ENCODE measurements at regions not wholly inside any gene's neighbourhood (a gene's known extent, or its start where the extent isn't known, plus 50 kb on each side); places are given as distances from the start of the nearest gene placed in this dataset.

DNA sequence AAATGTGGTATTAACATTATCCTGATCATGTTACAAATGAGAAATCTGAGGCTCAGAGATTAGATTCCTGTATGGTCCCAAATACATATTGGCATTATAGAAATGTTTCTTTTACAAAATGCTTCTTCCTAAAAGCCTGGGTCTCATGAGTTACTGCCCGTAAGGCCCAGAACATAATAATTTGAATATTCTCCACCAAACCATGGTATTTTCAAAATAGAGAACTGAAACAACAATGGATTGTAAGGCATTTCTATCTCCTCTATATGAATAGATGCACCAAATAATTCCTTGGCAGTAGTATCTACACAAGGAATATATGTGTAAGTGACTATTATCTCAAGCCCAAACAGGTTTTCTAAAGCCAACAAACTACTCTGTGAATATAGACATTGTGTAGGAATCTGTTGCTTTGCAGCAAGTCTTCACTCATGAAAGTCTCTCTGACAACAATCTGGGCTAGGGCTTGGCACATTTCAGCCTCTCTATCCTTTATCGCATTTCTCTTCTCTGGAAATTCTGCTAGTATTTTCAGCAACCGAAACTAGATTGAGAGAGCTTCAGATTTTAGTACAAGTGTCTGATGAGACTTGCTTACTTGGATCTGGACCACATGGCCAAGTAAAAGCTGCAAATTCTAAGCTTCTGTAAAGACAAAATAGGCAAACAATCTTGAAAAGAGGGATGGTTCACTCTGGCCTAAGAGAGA is 112.8 kb upstream of the ARHGAP20 start:
- no peak for DNase-seq

DNA sequence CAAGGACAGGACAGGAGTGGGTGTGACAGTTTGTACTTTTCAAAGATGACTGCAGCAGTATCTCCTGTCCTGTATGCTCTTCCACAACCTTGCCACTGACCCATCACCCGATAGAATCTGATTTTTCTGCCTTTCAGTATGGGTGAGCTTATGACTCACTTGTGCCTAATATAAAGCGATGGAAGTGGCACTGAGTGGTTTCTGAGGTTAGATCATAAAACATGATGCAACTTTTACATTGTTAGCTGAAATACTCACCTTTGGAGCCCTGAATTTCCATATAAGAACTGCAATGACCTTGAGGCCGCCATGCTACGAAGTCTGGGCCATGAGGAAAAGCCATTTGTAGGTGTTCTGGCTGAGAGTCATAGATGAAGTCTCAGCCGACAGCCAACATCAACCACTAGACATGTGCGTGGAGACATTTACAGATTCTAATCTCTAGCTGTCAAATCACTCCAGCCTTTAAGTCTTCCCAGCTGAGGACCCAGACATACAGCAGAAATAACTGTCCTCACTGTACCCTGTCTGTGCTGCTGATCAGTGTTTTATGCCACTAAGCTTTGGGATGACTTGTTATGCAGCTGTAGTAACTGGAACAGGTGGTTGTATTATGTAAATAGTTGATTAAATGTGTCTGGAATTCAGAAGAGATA is 105.9 kb upstream of the ARHGAP20 start:
- no peak for DNase-seq

DNA sequence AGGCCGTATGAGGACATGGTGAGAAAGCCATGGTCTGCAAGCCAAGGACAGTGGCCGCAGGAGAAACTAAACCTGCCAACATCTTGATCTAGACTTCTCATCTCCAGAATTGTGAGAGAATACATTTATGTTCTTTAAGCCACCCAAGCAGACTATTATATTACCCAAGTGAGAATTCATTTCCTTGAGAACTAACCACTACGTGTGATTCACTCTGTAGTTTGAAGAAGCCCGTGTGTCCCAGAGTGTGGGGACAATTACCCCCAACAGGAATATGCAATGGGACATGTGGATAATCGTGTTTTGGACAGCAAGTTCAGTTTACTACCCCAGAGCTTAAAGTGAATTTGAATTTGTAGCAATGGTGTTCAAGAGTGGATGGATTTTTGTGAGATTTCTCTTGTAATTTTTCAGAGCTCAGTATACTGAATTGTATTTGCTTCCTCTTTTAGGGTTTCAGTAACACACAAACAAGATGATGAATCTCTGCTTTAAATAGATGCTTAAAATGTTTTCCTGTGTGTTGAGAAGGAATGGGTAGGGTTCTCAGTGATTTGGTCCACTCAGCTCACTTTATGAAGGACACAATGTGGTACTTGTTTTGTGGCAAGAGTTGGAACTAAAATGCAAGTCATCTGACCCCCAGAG is 100.0 kb upstream of the ARHGAP20 start:
- DNase-seq = no peak

DNA sequence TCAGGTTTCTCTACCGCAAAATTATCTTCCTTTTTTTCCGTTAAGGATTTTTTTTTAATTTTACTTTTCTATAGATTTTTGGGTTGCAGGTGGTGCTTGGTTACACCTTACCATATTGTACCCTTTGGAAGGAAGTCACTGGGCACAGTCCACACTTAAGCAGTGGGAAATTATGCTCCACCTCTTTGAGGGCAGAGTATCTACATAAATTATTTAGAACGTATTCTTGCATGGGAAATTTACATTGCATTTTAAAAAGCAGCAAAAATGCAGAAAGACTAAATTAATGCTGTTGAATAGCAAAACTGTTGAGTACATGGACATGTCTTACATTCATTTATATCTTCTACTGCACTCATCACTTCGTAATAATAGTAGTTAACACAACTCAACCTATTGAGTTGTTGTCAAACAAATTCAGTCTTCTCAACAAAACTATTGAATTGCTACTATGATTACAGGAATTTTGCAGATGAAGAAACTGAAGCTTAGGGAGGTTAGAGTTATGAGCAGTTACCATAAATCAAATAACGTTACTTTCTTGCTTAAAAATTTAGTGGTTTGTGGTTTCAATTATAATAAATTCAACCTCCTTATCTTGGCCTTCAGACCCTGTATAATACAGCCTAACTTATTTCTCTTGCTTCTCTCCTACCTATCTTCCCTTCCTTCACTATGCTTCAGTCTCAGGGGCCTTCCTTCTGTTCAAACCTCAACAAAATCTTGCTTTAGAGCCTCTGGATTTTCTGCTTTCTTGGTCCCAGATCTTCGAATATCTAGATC is 97.4 kb upstream of the ARHGAP20 start:
- DNase-seq = no peak

DNA sequence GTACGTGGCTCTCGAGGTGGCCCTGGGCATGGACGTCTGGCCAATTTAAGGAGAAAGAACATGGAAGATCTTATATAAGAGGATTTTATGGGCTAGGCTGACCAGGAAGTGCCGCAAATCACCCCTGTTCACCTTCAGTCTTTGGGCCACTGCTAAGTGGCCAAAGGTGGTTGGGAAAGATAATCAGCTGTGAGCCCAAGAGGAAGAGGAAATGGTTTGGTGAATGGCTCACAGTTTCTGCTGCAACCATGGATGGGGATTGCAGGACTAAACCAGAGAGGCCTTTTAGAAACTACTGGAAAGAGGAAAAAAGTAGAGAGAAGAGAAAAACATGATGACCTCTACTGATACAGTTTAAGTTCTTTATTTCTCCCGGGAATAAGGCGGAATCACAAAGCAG is 96.0 kb upstream of the ARHGAP20 start:
- no peak for DNase-seq

DNA sequence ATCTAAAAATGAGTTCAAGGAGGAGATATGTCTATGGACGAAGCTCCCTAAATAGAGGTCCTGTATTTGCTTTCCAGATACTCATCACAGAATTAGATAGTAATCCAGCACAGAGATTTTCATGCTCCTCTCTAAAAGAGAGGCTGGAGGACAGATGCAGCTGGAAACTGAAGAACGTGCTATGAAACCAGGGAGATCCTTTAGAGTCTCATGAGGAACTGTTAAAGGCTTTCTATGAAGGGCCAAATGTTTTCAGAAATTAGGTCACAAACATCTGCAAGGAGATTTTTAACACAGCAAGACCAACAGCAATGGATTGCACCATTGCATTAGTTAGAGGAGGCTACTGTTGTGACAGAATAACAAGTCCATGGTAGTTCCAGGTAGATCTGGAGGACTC is 95.6 kb upstream of the ARHGAP20 start:
- no peak for DNase-seq

DNA sequence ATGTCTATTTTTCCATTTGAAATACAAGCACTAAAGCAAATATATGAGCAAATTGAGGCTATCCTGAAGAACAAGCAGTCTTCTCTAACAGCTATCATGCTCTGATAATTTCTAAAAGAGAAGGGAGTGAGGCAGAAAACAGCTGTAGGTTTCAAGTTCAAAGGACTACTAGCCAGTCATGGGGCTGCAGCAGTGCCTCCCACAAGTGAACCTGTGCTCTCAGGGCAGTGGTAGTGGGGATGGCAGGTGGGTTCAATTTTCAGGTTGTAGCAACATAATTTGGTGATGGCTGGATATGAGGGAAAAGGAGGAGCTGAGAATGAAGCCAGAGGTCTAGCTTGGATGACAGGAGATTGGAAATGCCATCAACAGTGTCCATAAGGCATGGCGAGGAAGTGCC is 93.5 kb upstream of the ARHGAP20 start:
- no peak for DNase-seq

DNA sequence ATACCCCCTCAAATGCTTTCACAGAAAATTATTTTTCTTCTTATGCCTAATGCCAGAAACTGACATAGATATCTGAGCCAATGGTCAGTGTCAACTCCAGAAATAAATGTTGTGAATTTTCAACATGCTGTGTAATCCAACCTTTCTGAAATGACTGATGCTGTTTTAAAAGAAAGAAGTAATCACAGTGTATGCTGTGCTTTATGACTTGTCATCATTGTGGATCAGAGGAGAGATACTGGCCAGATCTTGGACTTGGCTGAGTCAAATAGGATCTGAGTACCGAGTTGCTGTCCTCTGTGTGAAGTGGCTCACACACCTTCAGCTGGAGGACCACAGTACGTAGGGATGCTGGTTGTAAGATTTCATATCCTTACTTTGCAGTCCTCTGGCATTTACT is 89.9 kb upstream of the ARHGAP20 start:
- no peak for DNase-seq

DNA sequence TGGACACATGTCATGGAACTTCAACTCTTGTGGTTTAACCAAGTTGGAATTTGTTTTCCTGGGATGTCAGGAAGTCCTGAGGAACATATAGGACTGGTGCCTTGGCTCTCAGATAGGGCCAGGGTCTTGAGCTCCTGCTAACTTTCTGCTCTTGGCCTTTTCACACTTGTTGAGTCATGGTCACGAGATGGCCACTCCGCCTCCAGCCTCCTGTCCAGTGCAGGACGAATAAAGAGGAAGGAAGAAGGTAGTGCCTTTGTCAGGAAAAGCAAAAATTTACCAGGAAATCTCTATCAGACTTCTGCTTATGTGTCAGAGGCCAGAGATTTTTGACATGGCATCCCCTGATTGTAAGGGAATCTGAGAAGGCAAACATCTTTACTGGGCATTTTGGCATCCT is 89.1 kb upstream of the ARHGAP20 start:
- no peak for DNase-seq

DNA sequence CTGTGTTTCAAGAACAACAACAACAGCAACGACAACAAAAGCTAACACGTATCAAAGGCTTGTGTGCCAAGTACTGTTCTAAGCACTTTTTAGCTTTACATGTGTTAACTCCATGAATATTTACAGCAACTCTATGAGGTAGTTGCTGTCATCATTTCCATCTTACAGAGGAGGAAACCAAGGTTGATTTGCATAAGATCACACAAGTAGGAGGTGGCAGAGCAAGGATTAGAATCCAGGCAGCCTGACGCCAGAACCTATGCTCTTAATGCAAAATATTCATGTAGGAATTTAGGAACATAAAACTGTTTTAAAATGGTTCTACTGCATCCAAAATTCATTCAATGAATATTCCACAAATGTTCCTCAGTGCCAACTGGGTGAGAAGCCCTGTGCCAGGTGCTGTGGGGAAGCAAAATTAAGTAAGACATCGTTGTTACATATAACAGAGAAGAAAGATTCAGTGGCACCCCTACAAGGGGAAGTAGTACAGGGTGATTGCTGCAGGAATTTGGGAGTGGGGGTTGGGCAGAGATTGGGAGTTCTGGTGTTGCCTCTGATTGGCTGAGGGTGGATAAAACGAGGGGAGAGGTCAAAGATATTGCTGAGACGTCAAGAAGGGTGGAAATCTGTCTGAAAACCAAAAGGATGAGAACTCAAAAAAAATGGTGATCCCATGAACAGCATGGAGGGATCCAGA is 86.1 kb upstream of the ARHGAP20 start:
- no peak for DNase-seq

DNA sequence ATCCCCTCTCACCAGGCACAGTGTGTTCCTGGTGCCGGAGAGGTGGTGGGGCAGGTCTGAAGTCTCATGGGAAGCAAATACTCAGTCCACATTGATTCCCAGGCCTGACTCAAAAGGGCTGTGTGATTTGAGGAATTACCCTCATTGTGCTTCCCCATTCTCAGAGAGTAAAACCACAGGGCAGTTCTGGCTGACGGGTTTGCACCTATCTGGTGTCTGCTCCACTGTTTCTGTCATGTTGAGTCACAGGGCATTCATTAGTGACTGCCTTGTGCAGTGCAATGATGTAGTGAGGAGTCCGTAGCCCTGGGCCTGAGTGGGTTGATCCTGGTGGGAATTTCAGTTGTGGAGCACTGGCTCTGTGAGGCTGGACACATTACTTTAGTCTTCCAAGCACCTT is 85.2 kb upstream of the ARHGAP20 start:
- no peak for DNase-seq

DNA sequence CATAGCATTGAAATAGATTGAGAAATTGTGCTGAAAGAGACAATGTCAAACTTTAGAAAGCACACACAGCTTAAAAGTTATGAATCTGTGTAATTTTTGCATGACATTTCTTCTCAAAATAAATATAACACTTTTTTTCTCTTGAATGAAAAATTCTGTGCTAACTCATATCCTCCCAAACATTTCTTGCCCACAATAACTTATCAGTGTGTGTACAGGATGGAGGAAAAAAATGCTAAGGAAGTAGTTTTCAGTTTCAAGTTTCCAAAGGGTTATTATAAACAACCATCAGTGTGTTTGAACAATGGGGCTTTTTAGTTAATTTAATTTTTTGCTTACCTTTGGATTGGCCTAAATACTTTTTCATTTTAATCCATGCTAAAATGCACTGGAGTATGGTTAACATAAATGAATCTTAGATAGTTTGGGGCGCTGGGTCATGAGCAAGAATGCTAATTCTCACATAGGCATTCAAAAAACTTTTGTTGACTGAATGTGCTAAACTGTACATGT is 82.9 kb upstream of the ARHGAP20 start:
- DNase-seq = no peak

DNA sequence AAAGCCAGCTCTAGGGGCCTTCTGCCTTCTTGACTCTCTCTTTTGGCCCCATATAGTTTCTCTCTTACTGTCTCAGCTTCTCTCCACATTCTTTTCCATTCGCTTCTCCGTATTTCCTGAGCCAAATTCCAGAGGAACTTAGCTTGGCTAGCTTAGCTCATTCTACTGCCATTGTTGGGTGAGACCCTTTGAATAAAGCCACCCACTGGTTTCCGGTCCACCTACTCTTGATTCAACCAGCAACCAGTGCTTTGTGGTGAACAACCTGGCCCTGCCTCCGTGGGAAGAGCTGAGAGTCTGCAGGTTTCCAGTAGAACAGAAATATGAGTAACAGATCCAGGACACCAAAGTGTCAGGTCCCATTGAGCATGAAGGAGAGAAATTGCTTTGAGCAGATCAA is 81.3 kb upstream of the ARHGAP20 start:
- no peak for DNase-seq

DNA sequence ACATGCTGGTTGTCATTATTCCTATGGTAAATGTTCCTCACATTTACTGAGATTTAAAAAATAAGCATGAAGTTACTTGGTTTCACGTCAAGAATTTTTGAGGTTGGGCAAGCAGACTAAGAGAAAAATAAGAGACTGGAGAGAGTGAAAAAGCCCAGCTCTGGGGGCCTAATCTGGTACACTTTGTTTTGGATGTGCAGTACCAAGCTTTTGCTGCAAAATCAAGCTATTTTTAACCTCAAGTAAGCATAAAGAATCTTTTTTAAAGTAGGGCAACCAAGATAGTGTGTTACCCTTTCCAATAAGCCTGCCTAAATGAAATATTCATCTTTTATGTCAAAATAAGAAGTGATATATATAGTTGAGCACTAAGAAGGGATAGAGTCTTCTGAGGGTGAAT is 79.4 kb upstream of the ARHGAP20 start:
- DNase-seq = no peak

DNA sequence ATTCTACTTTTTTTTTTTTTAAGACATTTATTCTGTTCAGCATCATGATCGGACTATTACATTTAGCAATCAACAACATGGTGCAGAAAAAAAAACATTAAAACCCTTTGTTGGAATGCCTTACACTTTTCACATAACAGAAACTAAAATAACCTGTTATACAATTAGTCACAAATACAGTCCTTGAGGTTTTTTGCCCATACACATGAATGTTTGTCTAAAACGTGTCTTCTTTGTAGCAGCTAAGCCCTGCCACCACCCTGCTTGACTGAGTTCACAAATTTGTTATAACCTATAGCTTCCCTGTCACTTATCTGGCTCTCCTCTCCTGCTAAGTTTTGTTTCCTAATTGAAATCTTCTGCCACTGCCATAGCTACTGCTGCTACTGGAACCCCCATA is 75.4 kb upstream of the ARHGAP20 start:
- no peak for DNase-seq

DNA sequence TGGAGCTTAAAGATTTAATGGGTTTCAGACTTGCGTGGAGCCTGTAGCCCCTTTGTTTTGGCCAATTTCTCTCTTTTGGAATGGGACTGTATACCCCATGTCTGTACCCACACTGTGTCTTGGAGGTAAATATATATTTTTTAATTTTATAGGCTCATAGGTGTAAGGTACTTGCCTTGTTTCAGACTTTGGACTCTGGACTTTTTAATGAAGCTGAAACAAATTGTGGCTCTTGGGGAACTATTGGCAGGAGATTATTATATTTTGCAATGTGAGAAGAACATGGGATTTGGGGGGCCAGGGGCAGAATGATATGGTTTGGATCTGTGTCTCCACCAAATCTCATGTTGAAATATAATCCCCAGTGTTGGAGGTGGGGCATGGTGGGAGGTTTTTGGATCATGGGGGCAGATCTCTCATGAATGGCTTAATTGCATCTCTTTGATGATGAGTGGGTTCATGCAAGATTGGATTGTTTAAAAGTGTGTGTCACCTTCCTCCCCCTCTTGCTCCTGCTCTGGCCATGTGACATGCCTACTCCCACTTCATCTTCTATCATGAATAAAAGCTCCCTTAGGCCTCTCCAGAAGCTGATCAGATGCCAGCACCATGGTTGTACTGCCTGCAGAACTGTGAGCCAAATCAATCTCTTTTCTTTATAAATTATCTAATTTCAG is 74.1 kb upstream of the ARHGAP20 start:
- no peak for DNase-seq

DNA sequence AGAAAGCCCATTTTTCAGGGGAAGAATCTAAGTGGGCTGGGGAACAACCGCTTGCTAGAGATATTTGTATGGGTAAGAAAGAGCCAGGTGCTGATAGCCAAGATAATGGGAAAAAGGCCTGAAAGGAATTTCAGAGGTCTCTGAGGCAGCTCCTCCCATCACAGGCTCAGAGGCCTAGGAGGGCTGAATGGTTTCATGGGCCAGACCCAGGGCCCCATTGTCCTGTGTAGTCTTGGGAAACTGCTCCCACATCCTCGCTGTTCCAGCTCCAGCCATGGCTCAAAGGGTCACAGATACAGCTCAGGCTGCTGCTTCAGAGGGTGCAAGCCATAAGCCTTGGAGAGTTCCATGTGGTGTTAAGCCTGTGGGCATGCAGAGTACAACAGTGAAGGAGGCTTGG is 73.2 kb upstream of the ARHGAP20 start:
- no peak for DNase-seq

DNA sequence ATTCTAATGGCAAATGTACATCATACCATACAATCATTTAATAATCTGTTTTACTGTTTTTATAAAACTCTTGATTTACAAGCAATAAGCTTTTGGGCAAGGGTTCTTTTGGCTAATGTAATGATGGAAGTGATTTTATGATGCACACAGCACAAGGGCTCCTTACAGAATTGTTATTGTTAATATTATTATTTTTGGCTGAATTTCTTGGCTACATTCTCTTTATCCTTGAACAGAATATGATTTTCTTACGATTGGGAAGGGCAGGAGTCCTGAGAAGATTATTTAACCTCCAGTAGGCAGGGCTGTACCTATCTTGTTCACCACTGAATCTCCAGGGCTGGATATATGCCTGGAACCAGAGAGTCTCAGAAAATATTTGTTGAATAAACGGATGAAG is 70.4 kb upstream of the ARHGAP20 start:
- DNase-seq = no peak

DNA sequence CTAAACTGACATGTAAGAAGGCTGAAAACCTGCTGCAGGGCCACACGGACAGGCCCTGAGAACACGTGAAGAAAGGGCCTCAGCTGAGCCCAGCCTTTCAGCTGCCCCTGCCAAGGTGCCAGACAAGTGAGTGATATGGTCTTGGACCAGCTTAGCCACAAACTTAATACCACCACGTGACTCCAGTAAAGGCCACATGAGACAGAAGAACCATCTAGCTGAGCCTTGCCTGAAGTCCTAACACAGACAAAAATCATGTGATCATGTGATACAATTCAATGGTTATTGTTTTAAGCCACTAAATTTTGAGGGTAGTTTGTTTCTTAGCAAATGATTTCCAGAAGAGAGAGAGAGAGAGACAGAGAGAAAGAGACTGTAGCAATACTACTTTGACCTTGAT is 66.9 kb upstream of the ARHGAP20 start:
- no peak for DNase-seq

DNA sequence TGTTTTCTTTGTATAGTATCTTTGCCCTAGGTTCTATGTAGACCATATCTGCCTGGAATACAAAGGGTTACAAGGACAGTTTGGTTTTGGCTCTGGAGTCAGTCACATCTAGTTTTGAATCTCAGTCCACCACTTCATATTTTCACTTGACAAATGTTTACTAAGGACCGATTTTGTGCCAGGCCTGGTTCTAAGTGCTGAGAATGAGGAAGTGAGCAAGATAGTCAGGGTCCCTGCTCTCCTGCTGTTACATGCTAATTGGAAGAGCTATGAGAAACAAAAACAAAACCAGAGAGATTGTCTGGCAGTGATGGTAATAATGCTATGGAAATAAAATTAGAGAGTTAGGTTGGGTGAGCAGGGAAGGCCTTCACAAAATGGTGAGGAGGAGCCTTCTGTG is 66.1 kb upstream of the ARHGAP20 start:
- DNase-seq = no peak

DNA sequence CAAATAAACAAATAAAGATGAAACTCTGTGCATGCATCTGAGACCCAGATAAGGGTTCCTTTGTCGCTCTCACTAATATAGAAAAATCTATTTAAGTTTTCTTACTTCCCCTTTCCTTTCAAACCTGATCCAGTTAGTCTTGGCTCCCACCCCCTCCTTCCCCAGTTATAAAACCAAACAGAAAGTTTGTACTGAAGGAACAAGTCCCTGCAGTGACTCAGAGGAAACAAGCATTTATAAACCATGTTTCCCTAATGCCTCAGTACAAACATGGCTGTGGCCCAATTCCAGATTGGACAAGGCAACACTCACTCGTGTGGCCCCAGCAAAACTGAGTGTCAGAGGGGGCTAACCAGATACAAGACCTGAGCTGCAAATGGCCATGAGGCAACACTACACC is 65.5 kb upstream of the ARHGAP20 start:
- DNase-seq = no peak

DNA sequence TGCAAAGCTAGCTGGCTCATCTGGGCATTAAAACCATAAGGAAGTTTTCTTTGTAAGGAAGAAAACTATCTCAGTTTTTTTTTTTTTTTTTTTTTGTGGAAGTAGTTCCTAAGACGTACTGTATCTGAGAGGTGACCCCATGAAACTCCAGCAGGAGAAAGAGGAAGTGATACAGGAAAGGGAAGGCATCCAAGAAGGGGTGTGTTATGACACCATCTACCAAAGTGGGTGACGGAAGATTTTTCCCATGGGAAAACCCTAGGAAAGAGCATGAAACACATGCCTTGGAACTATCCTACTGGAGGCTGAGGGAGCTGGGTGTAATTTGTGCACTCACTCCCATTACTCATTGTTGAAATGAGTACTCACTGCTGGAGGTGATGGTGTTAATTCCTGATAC is 63.8 kb upstream of the ARHGAP20 start:
- DNase-seq = no peak
